Coronary artery (tissue), 2 donors: ENCODE measurements at regions not wholly inside any gene's neighbourhood (a gene's known extent, or its start where the extent isn't known, plus 50 kb on each side); places are given as distances from the start of the nearest gene placed in this dataset.

Experiments
- DNase-seq: peaks from one replicate; pipeline ENCODE4 v3.0.0-alpha.2; 2017; ENCODE audit warnings: low spot score
- H3K27ac ChIP-seq, 2 donors: fragments of 200-600 bp; sonication (generic); one replicate each; pipeline ENCODE4 v1.5.1; 2016 to 2019
- H3K4me3 ChIP-seq: fragments of 200-600 bp; sonication (generic); 2 replicates; pipeline ENCODE4 v1.5.1; 2016; ENCODE audit warnings: mild to moderate bottlenecking, moderate library complexity
- TF ChIP-seq, protein P1 (sequence below): fragments of 200-600 bp; sonication (generic); IDR thresholded peaks from one replicate; pipeline ENCODE4 v1.5.1; 2019; ENCODE audit warnings: antibody characterized with exemption

GRCh38 chr11:97367406-97368083 is 977.7 kb downstream of the JRKL start:
- no peak overlapping the region for H3K27ac ChIP-seq

DNA sequence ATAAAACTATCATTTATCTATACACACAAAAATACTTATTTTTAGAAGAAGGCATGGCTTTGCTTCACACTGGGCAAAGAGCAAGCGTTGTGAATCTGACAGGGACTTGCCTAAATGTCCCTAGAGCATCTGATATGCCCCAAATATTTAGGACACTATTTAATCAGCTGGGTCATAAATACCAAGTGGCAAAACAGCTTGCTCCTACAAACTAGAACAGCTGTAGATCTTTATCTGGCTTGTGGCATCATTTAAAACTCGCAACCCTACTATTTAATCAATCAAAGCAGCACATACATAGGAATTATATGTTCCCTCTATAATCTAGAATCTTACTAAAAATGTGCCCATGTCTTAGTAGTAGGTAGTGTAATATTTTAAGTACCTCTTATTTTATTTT is 999.5 kb downstream of the JRKL start:
- TF ChIP-seq, protein P1, sequence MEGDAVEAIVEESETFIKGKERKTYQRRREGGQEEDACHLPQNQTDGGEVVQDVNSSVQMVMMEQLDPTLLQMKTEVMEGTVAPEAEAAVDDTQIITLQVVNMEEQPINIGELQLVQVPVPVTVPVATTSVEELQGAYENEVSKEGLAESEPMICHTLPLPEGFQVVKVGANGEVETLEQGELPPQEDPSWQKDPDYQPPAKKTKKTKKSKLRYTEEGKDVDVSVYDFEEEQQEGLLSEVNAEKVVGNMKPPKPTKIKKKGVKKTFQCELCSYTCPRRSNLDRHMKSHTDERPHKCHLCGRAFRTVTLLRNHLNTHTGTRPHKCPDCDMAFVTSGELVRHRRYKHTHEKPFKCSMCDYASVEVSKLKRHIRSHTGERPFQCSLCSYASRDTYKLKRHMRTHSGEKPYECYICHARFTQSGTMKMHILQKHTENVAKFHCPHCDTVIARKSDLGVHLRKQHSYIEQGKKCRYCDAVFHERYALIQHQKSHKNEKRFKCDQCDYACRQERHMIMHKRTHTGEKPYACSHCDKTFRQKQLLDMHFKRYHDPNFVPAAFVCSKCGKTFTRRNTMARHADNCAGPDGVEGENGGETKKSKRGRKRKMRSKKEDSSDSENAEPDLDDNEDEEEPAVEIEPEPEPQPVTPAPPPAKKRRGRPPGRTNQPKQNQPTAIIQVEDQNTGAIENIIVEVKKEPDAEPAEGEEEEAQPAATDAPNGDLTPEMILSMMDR = no peak
- H3K27ac ChIP-seq = no peak overlapping the region
- no peak for DNase-seq
- H3K4me3 ChIP-seq = no peak overlapping the region

More at GRCh38 chr11:97367406-97368083, 977.7 kb downstream of the JRKL start:
- no peak overlapping the region for H3K4me3 ChIP-seq
- TF ChIP-seq, protein P1 = no peak
- DNase-seq = no peak

DNA sequence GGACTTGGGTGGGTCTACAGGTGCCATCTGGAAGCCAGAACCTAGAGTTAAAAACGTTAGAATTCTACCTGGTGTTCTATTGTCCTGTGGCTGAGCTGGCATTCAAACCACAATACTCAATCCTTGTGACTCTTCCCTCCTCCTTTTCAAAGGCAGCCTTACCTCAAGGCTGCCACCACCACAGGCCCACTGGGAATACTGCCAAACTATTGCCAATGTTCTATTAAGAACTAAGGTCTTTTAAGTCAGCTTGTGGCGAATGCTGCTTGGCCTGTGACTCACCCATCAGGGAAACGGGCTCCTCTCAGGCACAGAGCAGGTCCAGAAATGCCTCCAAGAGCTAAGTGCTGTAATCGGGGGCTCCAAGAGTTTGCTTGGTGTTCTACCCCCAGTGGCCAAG is 1008.4 kb downstream of the JRKL start:
- no peak for DNase-seq
- Histone ChIP-seq H3K4me3 (no peak overlapping the region), H3K27ac (no peak overlapping the region)
- TF ChIP-seq, protein P1 = no peak

GRCh38 chr11:97409141-97409540 is 1019.3 kb downstream of the JRKL start:
- TF ChIP-seq, protein P1 = no peak
- no peak overlapping the region for H3K4me3 ChIP-seq

GRCh38 chr11:97414801-97415200 is 1025.0 kb downstream of the JRKL start:
- H3K4me3 ChIP-seq = no peak overlapping the region
- no peak overlapping the region for H3K27ac ChIP-seq
- TF ChIP-seq, protein P1 = no peak
- DNase-seq = no peak

More at GRCh38 chr11:97409141-97409540, 1019.3 kb downstream of the JRKL start:
- no peak overlapping the region for H3K27ac ChIP-seq
- DNase-seq = no peak

GRCh38 chr11:97419729-97420128 is 1029.9 kb downstream of the JRKL start:
- no peak for DNase-seq
- Histone ChIP-seq H3K27ac (no peak overlapping the region), H3K4me3 (no peak overlapping the region)
- TF ChIP-seq, protein P1 = no peak

- DNase-seq = no peak
- TF ChIP-seq, protein P1 = no peak
- no peak overlapping the region for H3K4me3 ChIP-seq
- no peak overlapping the region for H3K27ac ChIP-seq
Measured at GRCh38 chr11:97428247-97428790, 1038.5 kb downstream of the JRKL start.
